ENCODE measurements at regions not wholly inside any gene's neighbourhood (a gene's known extent, or its start where the extent isn't known, plus 50 kb on each side); places are given as distances from the start of the nearest gene placed in this dataset.

DNA sequence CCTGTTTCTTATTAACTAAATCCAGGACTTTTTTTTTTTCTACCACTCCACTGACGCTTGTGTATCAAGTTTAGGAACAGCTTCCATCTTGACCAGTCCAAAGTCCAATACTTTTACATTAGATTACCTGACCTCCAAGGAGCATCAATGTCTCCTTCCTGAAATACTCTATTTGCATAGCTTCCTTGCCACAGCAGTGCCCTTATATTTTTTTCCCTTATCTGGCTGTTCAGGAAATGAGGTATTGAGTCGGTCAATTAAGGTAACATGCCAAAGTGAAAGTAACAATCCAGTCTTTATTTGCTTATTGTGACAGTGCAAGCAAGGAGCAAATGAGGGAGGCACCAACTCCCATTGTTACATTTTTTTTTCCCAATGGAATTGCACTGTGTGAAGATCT lies 730.8 kb upstream of the NDST4 start:
- TF ChIP-seq, protein P1, sequence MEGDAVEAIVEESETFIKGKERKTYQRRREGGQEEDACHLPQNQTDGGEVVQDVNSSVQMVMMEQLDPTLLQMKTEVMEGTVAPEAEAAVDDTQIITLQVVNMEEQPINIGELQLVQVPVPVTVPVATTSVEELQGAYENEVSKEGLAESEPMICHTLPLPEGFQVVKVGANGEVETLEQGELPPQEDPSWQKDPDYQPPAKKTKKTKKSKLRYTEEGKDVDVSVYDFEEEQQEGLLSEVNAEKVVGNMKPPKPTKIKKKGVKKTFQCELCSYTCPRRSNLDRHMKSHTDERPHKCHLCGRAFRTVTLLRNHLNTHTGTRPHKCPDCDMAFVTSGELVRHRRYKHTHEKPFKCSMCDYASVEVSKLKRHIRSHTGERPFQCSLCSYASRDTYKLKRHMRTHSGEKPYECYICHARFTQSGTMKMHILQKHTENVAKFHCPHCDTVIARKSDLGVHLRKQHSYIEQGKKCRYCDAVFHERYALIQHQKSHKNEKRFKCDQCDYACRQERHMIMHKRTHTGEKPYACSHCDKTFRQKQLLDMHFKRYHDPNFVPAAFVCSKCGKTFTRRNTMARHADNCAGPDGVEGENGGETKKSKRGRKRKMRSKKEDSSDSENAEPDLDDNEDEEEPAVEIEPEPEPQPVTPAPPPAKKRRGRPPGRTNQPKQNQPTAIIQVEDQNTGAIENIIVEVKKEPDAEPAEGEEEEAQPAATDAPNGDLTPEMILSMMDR (IDR thresholded peaks at IDR 0.05; ENCODE audit: insufficient read depth, low read length, missing control alignments), result no peak
- H3K4me3 ChIP-seq (ENCODE audit: low read depth, low read length), result no peak overlapping the region
- no peak for DNase-seq (ENCODE audit: low read depth, low spot score)
- POLR2A ChIA-PET, result no interaction called here
- CTCF ChIA-PET, result no interaction called here

GRCh38 chr4:115841871-115842270 lies 728.5 kb upstream of the NDST4 start:
- DNase-seq (ENCODE audit: low read depth, low spot score), result no peak
- H3K4me3 ChIP-seq (ENCODE audit: low read depth, low read length), result no peak overlapping the region
- POLR2A ChIA-PET, result no interaction called here
- CTCF ChIA-PET, result no interaction called here
- TF ChIP-seq, protein P1 (IDR thresholded peaks at IDR 0.05; ENCODE audit: insufficient read depth, low read length, missing control alignments), result no peak

- H3K4me3 ChIP-seq (ENCODE audit: low read depth, low read length), result no peak overlapping the region
- ChIA-PET POLR2A (no interaction called here), CTCF (no interaction called here)
- TF ChIP-seq, protein P1 (IDR thresholded peaks at IDR 0.05; ENCODE audit: insufficient read depth, low read length, missing control alignments), result no peak
- no peak for DNase-seq (ENCODE audit: low read depth, low spot score)
Measured at GRCh38 chr4:115834441-115834840, 721.0 kb upstream of the NDST4 start.

- H3K4me3 ChIP-seq (ENCODE audit: low read depth, low read length), result no peak overlapping the region
- no peak for DNase-seq (ENCODE audit: low read depth, low spot score)
- TF ChIP-seq, protein P1 (IDR thresholded peaks at IDR 0.05; ENCODE audit: insufficient read depth, low read length, missing control alignments), result no peak
- ChIA-PET POLR2A (no interaction called here), CTCF (no interaction called here)
Measured at GRCh38 chr4:115824630-115825029, 711.2 kb upstream of the NDST4 start.

GRCh38 chr4:115803825-115804224 lies 690.4 kb upstream of the NDST4 start:
- ChIA-PET CTCF (no interaction called here), POLR2A (no interaction called here)
- TF ChIP-seq, protein P1 (IDR thresholded peaks at IDR 0.05; ENCODE audit: insufficient read depth, low read length, missing control alignments), result no peak
- no peak for DNase-seq (ENCODE audit: low read depth, low spot score)
- no peak overlapping the region for H3K4me3 ChIP-seq (ENCODE audit: low read depth, low read length)

DNA sequence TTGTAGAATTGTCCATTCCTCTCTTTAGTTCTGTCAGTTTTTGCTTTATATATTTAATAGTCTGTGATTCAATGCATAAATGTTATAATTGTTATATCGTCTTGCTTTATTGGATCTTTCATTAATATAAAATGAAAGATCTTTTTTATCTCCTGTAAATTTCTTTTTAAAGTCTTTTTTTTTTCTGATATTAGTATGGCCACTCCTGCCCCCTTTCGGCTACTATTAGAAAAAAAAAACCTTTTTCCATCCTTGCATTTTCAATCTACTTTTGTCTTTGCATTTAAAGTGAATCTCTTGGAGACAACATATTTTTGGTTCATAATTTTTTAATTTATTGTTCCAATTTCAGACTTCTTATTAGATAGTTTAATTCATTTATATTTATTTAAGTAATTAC lies 677.4 kb upstream of the NDST4 start:
- H3K4me3 ChIP-seq (ENCODE audit: low read depth, low read length), result no peak overlapping the region
- DNase-seq (ENCODE audit: low read depth, low spot score), result no peak
- ChIA-PET CTCF (no interaction called here), POLR2A (no interaction called here)
- TF ChIP-seq, protein P1 (IDR thresholded peaks at IDR 0.05; ENCODE audit: insufficient read depth, low read length, missing control alignments), result no peak

Measured in AG04449 (cell line).